ENCODE measurements at regions not wholly inside any gene's neighbourhood (a gene's known extent, or its start where the extent isn't known, plus 50 kb on each side); places are given as distances from the start of the nearest gene placed in this dataset.

DNA sequence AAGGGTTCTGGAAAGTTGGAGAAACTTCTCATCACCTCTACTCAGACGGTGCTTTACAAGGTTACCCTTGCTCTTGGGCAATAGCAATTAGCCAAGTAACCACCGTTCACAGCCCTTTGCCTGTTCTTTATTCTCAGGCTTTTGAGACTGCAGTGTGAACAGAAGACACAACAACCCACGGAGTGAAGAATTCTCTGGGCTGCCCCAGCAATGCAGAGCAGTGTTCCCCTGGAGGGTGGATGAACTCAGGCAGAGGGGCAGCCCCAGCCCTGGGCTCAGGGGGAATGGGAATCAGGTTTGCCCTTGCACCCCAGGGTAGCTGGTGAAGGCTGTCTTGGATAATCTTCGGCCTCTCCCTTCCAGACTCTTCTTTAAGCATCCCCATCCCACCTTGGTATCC is 69.1 kb downstream of the MCFD2 start:
- POLR2A ChIA-PET: no interaction called here
- no peak for DNase-seq (ENCODE audit: extremely low spot score)
- CTCF ChIA-PET: no interaction called here
- TF ChIP-seq, protein P1, sequence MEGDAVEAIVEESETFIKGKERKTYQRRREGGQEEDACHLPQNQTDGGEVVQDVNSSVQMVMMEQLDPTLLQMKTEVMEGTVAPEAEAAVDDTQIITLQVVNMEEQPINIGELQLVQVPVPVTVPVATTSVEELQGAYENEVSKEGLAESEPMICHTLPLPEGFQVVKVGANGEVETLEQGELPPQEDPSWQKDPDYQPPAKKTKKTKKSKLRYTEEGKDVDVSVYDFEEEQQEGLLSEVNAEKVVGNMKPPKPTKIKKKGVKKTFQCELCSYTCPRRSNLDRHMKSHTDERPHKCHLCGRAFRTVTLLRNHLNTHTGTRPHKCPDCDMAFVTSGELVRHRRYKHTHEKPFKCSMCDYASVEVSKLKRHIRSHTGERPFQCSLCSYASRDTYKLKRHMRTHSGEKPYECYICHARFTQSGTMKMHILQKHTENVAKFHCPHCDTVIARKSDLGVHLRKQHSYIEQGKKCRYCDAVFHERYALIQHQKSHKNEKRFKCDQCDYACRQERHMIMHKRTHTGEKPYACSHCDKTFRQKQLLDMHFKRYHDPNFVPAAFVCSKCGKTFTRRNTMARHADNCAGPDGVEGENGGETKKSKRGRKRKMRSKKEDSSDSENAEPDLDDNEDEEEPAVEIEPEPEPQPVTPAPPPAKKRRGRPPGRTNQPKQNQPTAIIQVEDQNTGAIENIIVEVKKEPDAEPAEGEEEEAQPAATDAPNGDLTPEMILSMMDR (IDR thresholded peaks at IDR 0.05; ENCODE audit: control extremely low read depth, extremely low read depth, low read depth, missing control alignments): no peak

DNA sequence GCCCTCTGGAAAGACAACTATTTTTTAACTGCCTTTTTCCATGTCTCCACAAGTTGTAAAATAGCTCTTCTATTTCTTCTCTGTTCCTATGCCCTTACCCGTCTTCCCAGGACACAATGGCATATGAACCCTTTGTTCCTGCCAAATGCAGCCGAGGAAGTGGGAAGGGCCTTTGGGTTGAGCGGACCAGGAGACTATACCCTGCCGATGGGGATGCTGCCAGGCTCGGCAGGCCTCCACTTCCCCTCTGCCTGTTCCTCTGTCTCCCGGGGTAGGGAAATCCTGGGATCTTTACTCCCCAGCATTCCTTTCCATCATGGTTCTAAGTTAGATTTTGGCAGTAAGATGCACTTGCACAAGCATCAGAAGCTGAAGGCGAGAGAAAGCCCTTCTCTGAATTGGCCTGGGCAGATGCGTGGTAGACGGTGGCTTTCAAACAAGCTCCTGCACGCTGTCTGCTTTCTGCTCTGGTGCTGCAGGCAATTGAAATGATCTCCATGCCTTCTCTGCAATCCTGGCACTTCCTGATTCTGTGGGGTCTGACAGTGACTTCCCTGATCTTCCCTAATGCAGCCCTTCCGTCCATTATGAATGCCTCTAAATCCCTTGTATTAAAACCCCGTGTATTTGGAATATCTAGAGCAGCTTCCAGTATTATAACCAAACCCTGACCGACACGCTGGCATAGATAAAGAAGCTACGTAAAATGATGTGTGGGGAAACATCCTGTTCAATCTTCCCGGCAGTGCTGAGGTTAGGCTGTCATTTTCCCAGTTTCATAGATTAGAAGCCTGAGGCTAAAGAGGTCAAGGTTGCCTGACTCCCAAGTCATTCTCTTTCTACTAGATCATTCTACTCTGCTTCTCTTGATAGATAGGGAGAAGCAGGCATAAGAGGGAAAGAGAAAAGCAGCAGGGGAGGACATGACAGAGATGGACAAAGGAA is 69.8 kb downstream of the MCFD2 start:
- TF ChIP-seq, protein P1 (IDR thresholded peaks at IDR 0.05; ENCODE audit: control extremely low read depth, extremely low read depth, low read depth, missing control alignments): no peak
- DNase-seq (ENCODE audit: extremely low spot score): no peak
- CTCF ChIA-PET: no interaction called here
- POLR2A ChIA-PET: no interaction called here

DNA sequence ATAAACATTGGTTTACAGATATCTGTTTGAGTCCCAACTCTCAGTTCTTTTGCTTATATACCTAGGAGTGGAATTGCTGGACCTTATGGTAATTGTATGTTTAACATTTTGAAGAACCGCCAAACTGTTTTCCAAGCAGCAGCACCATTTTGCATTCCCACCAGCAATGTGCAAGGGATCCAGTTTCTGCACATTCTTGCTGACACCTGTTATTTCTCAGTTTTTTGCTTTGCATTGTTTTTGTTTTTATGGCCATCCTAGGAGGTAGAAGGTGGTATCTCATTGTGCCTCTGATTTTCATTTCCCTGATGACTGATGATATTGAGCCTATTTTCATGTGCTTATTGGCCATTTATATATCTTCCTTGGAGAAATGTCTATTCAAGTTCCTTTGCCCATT is 71.2 kb downstream of the MCFD2 start:
- CTCF ChIA-PET: no interaction called here
- no peak for DNase-seq (ENCODE audit: extremely low spot score)
- TF ChIP-seq, protein P1 (IDR thresholded peaks at IDR 0.05; ENCODE audit: control extremely low read depth, extremely low read depth, low read depth, missing control alignments): no peak
- POLR2A ChIA-PET: interaction anchor here (0.7 kb wide), 1 partner anchor 479 kb away, joined by 3 read pairs; no protein-coding TSS in a partner anchor

- POLR2A ChIA-PET: interaction anchor here (0.7 kb wide), 1 partner anchor 480 kb away, joined by 3 read pairs; no protein-coding TSS in a partner anchor
- TF ChIP-seq, protein P1 (IDR thresholded peaks at IDR 0.05; ENCODE audit: control extremely low read depth, extremely low read depth, low read depth, missing control alignments): no peak
- CTCF ChIA-PET: no interaction called here
- DNase-seq (ENCODE audit: extremely low spot score): no peak
These were observed 71.6 kb downstream of the MCFD2 start for GRCh38 chr2:46844034-46844433.

DNA sequence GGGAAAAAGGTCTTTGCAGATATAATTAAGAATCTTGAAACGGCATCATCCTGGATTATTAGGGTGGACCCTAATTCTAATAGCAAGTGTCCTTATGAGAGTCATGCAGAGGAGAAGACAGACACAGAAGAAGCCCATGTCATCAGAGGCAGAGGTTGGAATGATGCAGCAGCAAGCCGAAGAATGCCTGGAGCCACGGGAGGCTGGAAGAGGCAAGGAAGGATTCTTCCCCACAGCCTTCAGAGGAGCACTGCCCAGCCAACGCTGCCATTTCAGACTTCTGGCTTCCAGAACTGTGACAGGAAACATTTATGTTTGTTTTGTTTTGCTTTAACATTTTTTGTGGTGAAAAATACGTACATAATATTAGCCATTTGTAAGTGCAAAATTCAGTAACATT is 72.3 kb downstream of the MCFD2 start:
- no peak for DNase-seq (ENCODE audit: extremely low spot score)
- TF ChIP-seq, protein P1 (IDR thresholded peaks at IDR 0.05; ENCODE audit: control extremely low read depth, extremely low read depth, low read depth, missing control alignments): no peak
- CTCF ChIA-PET: no interaction called here
- POLR2A ChIA-PET: no interaction called here

- POLR2A ChIA-PET: no interaction called here
These were observed 72.7 kb downstream of the MCFD2 start for GRCh38 chr2:46842876-46843275.

More at GRCh38 chr2:46842876-46843275, 72.7 kb downstream of the MCFD2 start:
- TF ChIP-seq, protein P1 (IDR thresholded peaks at IDR 0.05; ENCODE audit: control extremely low read depth, extremely low read depth, low read depth, missing control alignments): no peak
- CTCF ChIA-PET: interaction anchor here (1.2 kb wide), 1 partner anchor 11 kb away, joined by 3 read pairs; no protein-coding TSS in a partner anchor
- DNase-seq (ENCODE audit: extremely low spot score): no peak
